GM23248 (cell line): ENCODE measurements at regions not wholly inside any gene's neighbourhood (a gene's known extent, or its start where the extent isn't known, plus 50 kb on each side); places are given as distances from the start of the nearest gene placed in this dataset.

Source experiments
- EZH2 ChIP-seq: fragments of 200-600 bp; sonication (generic); IDR thresholded peaks from 2 replicates; pipeline ENCODE4 v1.6.1; 2018; ENCODE audit warnings: antibody characterized with exemption, mild to moderate bottlenecking; ENCODE audit not compliant: insufficient read depth, poor library complexity, severe bottlenecking
- EZH2phosphoT487 ChIP-seq: fragments of 200-600 bp; sonication (generic); IDR thresholded peaks from 2 replicates; pipeline ENCODE4 v1.6.1; 2018; ENCODE audit warnings: antibody characterized with exemption, moderate library complexity, mild to moderate bottlenecking, low read depth; ENCODE audit not compliant: insufficient read depth

DNA sequence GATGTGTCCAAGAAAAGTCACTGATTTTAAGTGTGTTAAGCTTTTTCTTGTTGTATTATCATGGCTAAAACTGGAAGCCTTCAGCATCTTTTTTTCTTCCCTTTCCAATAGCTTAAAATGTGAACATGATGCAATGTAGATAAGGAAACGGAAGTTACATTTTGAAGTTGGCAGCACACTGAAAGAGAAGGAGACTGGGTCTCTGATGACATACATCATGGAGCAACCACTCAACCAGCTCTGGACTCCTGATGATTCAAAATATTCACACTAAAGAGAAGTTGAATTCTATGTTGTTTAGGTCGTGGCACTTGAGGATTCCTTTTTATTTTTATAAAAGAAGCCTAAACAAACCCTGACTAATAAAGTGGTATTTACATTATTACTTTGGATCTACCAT, 488.3 kb upstream of the ALCAM start:
- TF ChIP-seq EZH2 = no peak
- no peak for TF ChIP-seq EZH2phosphoT487
